SK-N-SH (cell line): ENCODE measurements at regions not wholly inside any gene's neighbourhood (a gene's known extent, or its start where the extent isn't known, plus 50 kb on each side); places are given as distances from the start of the nearest gene placed in this dataset.

Experiments used
- CHD2 ChIP-seq: fragments of 150-350 bp; IDR thresholded peaks from 2 replicates; pipeline ENCODE4 v1.6.1; 2018; ENCODE audit warnings: low read length; ENCODE audit not compliant: partially characterized antibody
- CTCF ChIP-seq: fragments of 200-600 bp; sonication (generic); IDR thresholded peaks from 2 replicates; pipeline ENCODE4 v1.6.1; 2017; ENCODE audit warnings: antibody characterized with exemption, mild to moderate bottlenecking, moderate library complexity
- EP300 ChIP-seq, 2 experiments: IDR thresholded peaks; 2 replicates each; pipeline versions ENCODE4 v1.4.0 to v1.6.1; 2012; ENCODE audit warnings: borderline replicate concordance in 1 of 2, low read depth in 1 of 2, low read length in 1 of 2
- MXI1 ChIP-seq: IDR thresholded peaks from 2 replicates; pipeline ENCODE4 v1.6.1; 2012; ENCODE audit warnings: mild to moderate bottlenecking, low read depth, low read length, improper control_type of control experiment
- POLR2AphosphoS5 ChIP-seq: IDR thresholded peaks from 2 replicates; pipeline ENCODE4 v1.6.1; 2012; ENCODE audit warnings: low read depth, low read length

- TF ChIP-seq CTCF = no peak
- no peak for TF ChIP-seq CHD2
- no peak for TF ChIP-seq POLR2AphosphoS5
- TF ChIP-seq EP300 (IDR thresholded peaks at IDR 0.05; ENCODE audit: borderline replicate concordance in 1 of 2, low read depth in 1 of 2, low read length in 1 of 2) = no peak
- TF ChIP-seq MXI1 = no peak
Measured at GRCh38 chr4:130985371-130985770, 1889.4 kb downstream of the C4orf33 start.
